ENCODE measurements at regions not wholly inside any gene's neighbourhood (a gene's known extent, or its start where the extent isn't known, plus 50 kb on each side); places are given as distances from the start of the nearest gene placed in this dataset.
"Not testable (repeated sequence)": the region's sequence is repeated elsewhere in the genome, so short reads cannot be mapped to it uniquely, and the experiment has no call there.

DNA sequence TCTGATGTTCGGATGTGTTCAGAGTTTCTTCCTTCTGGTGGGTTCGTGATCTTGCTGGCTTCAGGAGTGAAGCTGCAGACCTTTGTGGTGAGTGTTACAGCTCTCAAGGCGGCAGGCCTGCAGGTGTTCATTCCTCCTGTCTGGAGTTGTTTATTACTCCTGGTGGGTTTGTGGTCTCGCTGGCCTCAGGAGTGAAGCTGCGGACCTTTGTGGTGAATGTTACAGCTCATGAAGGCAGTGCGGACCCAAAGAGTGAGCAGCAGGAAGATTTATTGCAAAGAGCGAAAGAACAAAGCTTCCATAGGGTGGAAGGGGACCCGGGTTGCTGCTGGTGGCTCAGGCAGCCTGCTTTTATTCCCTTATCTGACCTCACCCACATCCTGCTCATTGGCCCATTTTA is 1226.8 kb upstream of the EPHA6 start:
- not testable (repeated sequence) for DNase-seq

DNA sequence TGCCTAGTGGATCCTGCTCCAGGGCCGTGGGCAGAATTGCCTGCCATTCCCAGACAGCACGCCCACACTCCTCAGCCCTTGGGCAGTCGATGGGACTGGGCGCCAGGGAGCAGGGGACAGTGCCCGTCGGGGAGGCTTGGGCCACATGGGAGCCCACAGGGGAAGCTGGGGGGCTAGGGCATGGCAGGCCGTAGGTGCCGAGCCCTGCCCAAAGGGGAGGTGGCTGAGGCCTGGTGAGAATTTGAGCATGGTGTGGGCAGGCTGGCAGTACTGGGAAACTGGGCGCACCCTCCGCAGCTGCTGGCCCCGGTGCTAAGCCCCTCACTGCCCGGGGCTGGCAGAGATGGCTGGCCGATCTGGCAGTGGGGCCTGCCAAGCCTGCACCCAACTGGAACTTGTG is 1225.9 kb upstream of the EPHA6 start:
- DNase-seq: no peak

DNA sequence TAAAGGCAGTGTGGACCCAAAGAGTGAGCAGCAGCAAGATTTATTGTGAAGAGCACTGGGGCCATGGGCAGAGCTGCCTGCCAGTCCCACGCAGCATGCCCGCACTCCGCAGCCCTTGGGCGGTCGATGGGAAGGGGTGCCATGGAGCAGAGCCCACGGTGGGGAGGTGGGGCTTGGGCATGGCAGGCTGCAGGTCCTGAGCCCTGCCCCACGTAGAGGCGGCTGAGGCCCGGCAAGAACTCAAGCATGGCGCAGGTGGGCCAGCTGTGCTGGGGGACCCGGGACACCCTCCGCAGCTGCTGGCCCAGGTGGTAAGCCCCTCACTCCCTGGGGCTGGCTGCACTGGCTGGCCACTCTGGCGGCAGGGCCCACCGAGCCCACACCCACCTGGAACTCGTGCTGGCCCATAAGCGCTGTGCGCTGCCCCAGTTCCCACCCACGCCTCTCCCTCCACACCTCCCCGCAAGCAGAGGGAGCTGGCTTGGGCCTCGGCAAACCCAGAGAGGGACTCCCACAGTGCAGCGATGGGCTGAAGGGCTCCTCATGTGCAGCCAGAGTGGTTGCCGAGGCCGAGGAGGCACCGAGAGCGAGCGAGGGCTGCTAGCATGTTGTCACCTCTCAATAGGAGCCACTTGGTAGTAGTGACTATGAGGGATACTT is 1218.8 kb upstream of the EPHA6 start:
- no peak for DNase-seq

DNA sequence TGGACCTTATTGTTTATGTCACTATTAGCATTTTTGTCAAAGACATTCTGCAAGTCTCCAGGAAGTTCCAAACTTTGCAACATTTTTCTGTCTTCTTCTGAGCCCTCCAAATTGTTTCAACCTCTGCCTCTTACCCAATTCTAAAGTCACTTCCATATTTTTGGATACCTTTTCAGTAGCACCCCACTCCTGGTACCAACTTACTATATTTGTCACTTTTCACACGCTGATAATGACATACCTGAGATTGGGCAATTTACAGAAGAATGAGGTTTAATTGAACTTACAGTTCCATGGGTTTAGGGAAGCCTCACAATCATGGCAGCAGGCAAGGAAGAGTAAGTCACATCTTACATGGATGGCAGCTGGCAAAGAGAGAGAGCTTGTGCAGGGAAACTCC is 1206.5 kb upstream of the EPHA6 start:
- no peak for DNase-seq

DNA sequence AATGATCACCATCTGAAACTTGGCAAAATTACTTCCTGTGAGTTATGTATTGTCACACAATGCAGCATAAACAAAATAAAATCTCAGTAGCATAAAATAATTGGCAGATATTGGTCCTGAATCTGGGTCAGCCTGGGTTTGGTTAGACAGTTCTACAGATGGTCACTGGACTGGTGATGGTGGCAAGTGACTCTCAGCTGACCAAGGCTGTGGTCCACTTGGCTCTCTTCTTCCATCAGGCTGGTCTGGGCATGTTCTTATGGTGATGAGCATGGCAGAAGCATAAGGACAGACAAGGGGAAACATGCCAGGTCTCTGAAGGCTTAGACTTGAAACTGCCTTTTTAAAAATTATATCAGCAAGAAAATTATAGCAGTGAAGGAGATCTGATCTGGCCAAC is 1205.0 kb upstream of the EPHA6 start:
- DNase-seq: no peak

DNA sequence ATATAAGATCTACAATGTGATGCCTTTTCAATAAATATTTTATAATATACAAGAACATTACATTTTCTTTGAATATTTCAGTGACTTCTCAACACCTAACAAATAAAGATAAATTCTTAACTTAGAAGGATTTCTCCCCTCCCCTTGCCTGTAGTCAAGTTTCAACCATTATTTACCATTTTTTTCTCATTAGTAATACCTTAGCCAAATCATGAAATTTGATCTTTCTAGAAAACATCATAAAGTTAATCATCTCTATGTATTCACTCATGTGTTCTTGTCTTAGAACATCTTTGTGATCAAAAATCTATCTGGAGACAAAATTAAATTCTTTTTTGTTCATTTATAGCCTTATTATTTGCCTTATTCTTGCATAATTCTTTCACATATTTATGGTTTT is 1201.8 kb upstream of the EPHA6 start:
- DNase-seq: no peak

DNA sequence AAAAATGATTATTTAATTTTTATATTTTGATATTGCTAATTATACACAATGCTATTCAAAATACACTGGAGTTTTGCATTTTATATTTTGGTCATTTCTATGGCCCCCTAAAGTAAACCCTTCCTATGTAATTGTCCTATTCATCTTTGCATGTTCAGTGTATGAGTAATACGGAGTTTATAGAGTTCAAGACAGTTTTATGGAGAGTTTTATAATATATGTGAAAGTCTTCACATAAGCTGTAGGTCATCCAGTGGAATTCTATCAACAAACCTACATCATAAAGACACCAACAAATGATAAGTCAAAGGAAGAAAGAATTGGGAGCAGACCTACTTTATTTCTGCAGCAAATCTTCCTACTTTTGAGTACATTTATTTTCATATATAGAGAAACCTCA is 1200.4 kb upstream of the EPHA6 start:
- DNase-seq: no peak

DNA sequence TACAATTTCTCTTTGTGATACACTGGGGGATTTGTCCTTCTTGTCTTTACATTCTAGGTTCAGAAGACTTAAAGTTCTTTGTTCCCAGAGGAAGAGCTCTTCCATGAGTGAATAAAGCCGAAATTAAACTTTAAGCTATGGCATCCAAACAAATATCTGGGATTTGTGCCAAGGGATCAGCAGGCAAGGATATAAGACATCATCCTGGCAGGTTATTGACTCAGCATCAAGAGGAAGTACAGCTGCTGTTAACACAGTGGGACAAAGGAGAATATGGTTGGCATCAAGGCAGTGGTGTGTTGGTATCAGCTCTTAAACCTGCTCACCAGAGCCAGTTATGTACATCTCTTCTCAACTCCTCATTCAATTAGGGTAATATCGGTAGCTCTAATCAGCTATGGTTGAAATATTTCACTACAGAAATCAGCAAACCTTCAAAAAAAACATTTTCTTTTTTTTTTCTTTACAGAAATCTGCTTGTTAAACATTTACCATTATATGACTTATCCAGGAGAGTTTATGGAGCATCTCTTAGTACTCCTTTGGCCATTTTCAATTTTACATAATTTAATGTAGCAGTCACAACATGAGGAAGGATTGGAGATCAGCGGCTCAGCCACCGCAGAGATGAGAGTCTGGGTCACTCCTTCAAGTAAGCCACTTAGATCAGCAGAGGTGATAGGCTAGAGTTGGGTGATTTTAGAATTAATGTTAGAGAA is 1198.6 kb upstream of the EPHA6 start:
- DNase-seq: no peak

DNA sequence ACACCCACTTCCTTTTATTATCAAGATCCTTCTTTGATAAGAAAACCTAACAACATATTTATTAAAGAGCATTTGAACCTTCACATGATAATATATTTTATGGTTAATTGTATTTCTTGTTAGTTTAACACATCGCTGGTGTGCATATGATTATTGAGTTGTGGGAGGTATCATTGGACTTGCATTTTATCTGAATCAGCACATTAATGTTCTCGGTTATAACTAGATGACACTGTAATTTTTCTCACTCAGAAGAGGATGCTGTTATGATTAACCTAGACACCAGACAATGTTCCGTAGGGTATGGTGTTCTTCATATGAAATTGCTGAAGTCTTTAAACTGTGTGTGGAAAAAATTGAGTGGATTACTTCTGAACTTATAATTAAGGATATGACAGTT is 1188.3 kb upstream of the EPHA6 start:
- DNase-seq: no peak

DNA sequence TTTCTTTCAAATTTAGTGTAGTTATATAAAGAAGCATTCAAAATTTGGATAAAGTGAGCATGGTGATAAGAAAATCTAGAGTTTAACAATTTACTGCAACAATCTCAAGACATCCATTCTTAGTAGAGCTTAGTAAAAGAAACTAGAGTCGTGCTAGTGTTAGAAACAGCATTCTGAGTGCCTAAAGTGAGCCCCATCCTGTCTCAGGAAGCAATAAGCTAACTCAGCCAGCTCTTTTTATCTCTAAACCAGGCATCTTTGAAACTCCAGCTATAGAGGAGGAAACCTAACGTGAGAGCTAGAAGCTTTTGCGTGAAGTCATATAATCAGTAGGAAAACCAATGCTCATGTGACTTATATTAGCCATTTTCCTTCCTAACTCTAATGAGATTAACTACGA is 1187.1 kb upstream of the EPHA6 start:
- no peak for DNase-seq

DNA sequence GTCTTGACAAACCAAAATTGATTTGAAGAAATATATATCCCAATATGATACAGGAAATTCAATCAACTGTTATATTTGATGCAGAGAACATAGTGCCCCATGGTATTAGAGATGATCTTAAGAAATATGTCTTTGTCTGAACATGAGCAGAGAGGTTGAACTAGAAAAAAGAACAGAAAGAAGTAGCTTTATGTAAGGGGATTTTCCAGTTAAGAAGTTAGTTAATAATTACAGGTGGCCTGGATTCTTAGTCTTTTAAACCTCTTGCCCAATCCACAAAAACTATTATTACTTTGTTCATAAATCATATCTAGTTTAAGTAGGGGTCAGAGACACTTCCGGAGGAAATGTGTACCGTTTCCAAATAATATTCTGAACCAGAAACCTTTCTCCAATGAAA is 1186.7 kb upstream of the EPHA6 start:
- no peak for DNase-seq

DNA sequence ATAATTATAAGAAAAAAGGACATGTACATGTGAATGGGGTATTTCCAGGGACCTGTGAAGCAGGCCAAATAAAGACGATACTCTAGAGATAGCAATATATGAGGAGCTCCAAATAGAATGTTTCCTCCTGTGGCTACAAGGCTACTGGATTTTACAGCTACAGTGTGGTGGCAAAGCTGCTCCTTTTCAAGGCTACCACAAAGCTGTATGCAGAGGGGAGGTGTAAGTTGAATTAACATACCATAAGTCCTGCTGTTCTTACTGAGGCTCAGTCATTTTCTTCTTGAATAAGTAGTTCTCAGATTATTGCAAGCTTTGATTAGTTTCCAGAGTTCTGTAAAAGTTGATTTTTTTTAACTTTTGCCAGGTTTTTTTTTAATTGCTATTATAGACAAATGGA is 1184.6 kb upstream of the EPHA6 start:
- no peak for DNase-seq

DNA sequence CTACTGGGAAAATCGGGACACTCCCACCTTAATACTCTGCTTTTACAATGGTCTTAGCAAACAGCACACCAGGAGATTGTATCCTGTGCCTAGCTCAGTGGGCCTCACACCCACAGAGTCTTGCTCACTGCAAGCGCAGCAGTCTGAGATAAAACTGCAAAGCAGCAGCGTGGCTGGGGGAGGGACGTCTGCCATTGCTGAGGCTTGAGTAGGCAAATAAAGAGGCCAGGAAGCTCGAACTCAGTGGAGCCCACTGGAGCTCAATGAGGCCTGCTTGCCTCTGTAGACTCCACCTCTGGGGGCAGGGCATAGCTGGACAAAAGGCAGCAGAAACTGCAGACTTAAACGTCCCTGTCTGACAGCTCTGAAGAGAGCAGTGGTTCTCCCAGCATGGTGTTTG is 1169.1 kb upstream of the EPHA6 start:
- no peak for DNase-seq

DNA sequence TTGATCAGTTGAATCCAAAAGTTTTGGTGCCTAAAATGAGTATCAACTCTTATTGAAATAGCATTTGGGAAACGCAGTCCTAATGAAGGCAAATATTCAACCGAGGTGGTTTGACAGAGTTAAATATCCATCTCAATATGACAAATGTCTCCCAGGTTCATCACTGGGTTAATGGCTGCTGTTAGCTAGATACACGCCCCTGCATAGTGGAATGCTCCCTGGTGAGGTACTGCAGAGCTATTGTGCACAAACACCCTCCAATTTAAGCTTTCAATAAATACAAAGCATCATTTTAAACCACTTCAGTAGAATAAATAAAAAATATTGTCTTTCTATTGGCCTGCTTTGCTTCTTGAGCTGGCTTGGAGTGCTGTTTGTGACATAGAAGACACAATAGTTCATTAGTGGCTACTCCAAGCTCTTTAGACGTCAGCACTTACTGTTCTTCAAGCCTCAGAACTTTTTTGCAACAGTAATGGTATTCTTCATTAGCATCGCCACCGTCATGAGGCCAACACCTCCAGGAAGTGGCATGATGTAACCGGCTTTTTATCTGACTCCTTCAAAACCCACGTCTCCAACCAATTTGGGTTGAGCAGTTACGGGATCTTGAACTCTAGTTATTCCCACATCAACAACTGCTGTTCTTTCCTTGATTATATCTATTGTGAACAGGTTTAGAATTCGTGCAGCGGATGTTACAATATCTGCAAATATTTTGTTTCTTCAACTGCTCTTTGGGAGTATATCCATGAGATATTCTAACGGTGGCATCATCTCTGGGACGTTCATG is 1159.6 kb upstream of the EPHA6 start:
- no peak for DNase-seq

DNA sequence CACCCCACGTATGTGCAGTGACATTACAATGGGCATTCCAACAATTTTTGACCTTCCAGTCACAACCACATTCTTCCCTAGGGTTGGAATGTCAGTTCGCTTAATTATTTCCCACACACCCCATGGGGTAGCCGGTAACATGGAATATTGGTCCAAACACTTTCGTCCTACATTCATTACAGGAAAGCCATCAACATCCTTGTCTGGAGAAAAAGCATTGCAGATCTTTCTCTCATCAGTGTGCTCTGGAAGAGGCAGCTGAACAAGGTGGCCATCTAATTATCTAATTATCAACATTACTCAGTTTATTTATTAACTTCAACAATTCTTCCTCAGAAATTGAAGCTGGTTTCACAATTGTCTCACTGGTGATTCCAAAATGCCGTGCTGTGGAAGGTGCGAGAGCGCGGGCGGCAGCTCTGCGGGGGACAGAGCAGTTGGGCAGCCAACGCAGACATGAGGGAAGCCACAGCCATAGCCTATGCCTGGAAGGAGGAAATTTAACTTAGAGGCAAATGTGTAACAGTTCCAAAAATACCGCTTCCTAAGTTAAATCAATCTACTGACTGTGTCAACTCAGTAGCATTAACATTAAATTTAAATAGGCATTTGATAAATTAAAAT is 1158.9 kb upstream of the EPHA6 start:
- DNase-seq: no peak

DNA sequence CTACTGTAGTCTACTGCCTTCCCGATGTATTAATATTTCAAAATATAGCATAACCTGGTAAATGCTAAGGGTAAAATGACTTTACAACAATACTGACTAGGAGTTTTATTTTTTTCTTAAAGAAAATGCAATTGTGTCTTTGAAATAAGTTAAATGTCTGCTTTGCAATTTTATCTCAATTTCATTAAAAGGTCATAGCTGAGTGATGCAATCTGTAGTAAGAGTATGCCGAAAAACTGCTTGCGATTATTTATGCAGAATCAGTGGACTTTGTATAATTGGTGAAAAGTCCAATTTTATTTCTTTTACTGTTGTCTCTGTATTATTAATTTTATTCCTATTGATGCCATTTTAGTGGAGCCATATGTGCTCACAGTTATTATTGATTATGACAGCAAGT is 1143.6 kb upstream of the EPHA6 start:
- no peak for DNase-seq

DNA sequence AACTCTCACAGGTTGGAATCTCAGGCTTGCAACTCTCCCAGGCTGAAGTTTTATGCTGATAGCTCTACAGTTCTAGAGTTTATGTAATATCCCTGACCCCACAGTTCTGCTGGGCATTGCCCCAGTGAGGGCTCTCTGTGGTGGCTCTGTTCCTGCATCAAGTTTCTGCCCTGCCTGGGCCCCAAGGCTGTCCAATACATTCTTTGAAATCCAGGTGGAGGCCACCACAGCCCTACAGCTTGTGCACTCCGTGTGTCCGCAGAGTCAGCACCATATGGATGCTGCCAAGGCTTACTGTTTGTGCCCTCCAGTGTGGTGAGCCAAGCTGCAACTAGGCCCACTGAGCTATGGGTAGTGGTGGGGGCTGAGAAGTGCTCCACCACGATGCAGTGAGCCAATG is 1141.2 kb upstream of the EPHA6 start:
- DNase-seq: no peak

DNA sequence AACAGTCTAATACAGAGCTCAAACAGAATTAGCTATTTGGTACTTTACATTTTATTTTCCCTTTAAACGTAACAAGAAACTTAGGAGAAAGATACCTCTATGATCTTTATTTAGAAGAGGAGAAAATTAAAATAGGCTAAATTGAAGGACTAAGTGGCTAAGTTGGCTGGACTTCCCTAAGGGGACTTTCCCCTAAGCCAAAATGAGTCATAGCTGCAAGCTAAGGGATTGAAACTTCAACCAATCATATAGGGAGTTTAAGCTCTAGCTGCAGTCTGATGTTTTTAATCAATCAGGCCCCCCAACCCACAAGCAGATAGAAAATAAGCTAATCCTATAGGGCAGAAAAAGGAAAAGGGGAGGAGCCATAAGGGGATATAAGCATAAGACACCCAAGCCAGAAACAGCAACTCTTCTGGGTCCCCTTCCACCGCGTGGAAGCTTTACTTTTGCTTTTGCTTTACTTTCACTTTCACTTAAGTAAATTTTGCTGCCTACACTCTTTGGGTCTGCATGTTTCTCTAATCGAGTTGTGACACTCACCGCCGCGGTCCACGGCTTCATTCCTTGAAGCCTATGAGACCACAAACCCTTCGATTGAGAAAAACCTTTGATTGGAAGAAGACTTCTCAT is 1108.5 kb upstream of the EPHA6 start:
- DNase-seq: no peak

DNA sequence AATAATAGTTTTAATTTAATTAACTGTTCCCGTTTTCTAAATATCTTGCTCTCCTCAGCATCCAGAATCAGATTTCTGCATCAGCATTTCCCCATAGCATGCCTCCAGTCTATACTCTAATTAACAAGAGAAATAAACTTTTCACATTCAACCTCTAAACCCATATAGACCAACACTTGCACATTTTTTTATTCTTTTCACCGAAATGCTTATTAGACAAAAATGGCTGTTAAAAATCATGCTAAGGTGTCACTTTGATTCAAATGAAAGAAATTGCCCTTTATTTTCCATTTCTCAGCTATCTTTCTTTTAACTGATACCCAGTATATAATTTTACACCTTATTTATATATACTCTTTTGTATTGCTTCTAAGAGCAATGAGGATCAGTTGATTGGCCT is 1107.1 kb upstream of the EPHA6 start:
- DNase-seq: no peak

DNA sequence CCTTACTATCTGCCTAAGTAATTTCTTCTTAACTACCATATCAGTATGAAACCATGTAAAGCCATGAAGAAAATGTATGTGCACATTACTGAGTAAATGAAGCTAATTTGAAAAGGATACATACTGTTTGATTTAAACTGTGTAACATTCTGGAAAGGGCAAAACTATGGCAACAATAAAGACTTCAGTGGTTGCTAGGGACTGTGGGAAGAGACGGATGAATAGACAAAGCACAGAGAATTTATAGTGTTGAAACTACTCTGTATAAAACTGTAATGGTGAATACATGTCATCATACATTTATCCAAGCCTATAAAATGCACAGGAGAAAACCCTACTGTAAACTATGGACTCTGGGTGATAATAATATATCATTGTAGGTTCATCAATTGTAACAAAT is 1103.7 kb upstream of the EPHA6 start:
- no peak for DNase-seq

DNA sequence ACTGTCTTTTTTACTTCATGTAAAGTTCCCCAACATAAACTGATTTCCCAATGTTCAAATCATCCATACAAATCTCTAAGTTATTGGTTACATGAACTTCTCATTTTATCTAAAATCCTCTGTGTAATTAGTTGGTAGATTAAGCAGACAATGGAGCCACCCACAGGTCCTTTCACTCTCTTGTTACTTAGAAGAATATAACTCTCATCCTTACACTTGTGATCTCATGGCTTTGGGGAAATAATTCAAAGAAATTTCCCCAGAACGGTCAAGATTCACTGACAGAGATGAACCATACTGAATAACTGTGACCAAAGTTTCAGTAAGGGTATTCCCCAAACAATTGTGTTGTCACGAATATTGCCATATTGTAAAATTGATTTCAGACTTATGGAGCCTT is 1102.6 kb upstream of the EPHA6 start:
- DNase-seq: no peak

DNA sequence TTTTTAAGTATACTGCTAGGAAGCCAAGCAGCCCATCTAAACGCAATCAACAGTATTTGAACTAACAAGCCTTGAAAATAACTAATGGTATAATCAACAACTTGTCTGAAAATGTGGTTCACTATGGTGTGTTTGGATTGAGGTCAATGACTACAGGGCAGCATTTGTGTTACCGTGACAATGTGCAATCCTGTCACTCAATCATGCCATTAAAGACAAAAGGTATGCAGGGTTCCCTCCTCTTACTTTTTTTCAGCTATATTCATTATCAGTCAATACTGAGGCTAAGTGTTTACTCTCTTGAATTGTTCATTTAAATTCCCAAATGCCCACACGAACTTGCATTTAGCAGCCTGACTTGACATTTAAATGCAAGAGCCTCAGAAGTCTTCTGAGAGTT is 1099.3 kb upstream of the EPHA6 start:
- no peak for DNase-seq

DNA sequence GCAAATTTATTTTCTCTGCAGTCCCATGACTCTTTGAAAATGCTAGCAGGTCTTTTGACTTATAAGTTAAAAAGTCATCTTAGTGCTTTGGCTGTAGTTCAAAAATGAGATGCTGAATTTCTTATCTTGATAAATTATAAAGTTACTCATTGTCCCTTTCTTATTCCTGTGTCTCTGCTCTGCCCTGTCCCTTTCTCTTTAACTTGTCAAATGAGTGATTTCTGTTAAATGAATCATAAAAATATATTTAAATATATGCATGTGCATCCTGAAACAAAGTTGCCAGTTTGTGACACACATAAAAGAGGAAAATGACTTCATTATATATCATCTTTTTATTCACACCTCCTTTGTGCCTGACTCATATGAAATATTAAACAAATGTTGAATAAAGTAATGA is 1097.3 kb upstream of the EPHA6 start:
- no peak for DNase-seq

Data from activated CD4-positive, alpha-beta T cell treated with anti-CD3 and anti-CD28 coated beads, Interleukin-2, amount 50 U/mL, for 1 hour (primary cell).